GM21723 (cell line): ENCODE measurements at regions not wholly inside any gene's neighbourhood (a gene's known extent, or its start where the extent isn't known, plus 50 kb on each side); places are given as distances from the start of the nearest gene placed in this dataset.
A peak's percentile ranks its signal among the peaks of the same experiment; 100 is the strongest.

ENCODE experiments used
- ATAC-seq: cut with Tn5 transposase; IDR thresholded peaks from one replicate; pipeline ENCODE4 v1.9.1; 2021; ENCODE audit warnings: mild to moderate bottlenecking, moderate library complexity; ENCODE audit not compliant: unreplicated experiment

DNA sequence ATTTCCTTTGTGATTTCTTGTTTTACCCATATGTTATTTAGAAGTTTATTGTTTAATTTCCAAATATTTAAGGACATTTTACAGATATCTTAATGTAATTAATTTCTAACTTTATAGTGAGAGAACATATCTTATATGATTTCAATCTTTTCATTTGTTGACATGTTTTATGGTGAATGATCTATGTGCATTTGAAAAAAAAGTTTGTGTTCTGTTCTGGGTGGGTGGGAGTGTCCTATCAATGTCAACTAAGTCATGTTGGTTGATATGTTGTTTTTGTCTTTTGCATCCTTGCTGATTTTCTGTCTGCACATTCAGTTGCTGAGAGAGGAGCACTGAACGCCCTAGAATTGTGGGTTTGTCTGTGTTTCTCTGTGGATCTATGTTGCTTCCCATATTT, 50.3 kb upstream of the CBFA2T3 start:
- ATAC-seq: no peak

DNA sequence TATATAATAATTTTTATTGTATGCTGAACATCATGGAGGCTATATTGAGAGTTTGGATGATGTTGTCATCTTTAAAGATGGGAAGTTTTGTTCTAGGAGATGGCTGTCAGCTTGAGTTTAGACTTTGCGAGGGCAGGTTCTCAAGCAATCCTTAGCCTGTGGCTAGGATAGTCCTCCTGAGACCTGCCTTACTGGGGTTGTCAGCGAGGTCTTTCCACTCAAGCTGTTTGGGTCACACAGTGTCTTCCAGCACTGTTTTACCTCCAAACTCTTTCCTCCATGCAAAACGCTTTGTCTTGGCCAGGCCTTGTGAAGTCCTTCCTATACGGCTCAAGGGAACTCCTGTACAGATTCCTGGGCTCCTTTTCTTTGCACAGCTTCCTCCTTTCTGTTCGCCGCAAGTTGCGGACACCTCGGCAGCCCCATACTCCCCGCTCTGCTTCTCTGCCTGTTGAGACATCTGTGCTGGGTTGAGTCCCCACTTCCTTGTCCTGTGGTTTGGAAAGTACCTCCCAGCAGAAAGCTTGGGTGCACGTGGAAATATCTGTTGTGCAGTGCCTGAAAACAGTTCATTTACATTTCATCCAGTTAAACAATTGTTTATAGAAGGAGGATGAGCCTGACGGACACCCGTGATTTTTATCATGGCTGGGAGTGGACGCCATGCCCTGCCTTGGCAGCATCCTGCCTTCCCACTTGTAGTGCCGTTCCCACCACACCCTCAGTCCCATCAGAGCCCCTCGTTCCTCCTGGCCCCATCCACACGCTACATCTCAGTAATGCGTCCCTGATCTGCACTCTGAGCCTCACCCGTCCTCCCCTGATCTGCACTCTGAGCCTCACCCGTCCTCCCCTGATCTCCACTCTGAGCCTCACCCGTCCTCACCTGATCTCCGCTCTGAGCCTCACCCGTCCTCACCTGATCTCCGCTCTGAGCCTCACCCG, 55.0 kb upstream of the CBFA2T3 start:
- ATAC-seq: peak; percentile 80

DNA sequence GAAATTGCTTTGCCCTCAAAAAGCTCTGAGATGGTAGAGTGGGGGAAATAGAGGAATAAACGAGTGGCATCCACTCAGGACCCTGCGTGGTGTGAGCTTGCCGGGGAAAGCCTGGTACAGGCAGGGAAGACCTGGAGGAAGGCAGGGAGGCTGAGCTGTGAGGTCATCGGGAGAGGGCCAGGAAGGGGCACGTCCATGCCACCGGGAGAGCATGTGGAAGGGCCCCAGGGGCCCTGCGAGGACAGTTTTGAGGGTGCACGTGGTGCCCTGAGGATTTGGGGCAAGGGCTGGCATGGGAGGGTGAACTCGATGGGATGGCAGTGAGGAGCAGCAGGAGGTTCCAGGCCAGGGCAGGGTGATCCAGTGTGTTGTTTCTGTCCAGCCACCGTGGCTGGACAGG, 56.3 kb upstream of the CBFA2T3 start:
- ATAC-seq: no peak

DNA sequence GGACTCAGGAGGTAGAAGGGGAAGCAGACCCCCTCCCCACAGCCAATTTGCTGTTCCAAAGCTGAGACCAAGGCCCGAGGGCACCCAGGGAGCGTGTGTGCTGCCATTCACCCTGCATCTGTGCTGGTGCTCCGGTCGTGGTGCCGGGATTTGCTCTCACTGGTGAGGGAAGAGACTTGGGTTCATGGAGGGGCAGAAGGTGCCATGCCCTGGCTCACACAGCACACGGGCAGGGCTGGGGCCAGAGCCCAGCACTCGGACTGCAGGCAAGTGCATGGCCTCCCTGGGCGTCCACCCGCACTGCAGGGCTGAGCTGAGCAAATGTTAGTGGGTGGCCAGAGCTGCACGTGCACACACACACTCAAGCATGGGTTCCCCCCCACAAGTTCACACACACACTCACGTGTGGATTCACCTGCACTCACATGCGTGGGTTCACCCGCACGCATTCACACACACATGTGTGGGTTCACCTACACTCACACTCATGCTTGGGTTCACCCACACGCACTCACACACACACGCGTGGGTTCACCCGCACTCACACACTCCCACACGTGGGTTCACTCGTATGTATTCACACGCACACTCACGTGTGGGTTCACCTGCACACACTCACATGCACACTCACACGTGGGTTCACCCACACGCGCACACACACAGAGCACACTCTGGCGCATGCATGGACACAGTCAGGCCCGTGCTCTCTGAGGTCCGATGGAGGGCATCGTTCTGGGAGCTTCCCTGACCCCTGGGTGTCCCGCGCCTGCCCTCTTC, 57.0 kb upstream of the CBFA2T3 start:
- ATAC-seq: no peak

DNA sequence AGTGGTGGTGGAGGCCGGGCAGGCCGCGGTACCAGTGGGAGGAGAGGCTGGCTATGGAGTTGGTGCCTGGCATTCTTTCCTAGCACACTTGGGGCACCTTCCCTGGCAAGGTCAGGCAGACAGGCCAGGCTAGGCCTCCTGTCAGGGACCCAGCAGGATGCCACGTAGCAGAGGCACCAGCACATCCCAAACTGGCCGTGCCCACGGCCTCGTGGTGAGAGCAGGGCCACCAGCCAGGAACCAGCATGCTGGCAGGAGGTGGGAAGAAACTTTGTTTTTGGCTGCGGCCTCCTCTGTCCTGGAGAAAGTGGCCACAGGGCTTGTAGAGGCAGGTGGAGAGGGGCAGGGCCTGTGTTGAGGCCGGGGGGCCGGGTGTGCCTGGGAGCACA, 57.6 kb upstream of the CBFA2T3 start:
- no peak for ATAC-seq

DNA sequence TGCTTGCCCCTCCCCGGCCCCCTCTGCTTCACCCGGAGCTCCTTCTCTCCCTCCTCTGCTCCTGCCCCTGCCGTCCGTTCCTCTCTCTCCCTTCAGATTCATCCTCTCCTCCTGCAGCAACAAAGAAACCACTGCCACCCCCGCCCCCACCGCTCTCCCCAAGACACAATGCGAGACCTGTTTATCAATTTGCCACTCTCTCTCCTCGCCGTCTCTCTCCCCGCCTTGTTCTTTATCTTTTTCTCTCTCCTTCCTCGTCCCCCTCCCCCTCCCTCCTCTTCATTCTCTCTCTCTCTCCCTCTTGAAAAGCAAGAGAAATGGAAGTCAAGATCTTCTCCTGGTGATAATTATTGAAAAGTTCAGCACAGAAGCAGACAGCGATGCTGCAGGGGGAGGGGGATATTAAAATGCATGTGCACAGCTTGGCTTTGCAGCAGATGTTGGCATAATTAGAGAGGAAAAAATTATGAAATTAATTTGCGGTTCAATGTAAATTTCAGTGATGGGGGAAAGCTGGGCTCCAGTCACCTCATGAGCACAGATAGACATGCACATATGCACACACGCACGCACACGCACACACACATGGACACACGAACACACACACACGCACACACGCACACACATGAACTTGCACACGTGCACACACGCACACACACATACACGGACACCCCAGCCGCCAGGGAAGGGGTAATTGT, 58.1 kb upstream of the CBFA2T3 start:
- no peak for ATAC-seq

DNA sequence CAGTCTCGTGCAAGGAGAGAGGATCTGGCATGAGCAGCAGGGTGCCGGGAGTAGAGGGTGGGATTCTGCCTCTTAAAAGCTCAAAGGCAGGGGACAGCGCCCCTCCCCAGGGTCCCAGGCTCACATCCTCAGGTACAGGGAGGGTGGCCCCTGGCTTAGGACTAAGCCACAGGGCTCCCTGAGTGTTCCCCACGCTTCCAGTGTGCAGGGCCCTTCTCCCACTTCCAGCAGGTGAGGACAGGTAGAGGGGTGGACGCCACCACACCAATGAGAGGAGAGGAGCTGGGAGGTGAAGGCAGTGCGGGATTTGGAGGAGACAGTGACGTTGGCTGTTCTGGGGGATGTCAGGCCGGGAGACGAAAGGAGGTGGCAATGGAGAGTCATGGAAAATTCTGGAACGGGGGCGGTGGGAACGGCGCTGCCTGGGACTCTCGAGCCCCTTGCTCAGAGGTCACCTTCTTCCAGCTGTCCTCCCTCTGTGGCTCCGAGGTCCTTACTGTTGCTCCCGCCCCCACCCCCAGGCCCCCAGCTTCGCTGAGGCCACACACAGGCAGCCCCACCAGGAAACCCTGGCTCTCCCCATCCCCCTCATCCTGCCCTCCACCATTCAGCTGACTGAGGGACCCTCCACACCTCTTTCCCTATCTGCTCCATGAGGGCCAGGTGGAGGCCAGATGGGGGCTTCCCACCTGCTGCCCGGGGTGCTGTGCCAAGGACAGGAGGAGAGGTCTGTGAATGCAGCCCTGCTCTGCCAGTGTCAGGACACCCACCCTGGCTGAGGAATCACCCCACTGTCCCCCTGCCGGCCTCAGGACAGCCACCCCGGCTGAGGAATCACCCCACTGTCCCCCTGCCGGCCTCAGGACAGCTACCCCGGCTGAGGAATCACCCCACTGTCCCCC, 57.7 kb upstream of the ACSF3 start:
- ATAC-seq: no peak

DNA sequence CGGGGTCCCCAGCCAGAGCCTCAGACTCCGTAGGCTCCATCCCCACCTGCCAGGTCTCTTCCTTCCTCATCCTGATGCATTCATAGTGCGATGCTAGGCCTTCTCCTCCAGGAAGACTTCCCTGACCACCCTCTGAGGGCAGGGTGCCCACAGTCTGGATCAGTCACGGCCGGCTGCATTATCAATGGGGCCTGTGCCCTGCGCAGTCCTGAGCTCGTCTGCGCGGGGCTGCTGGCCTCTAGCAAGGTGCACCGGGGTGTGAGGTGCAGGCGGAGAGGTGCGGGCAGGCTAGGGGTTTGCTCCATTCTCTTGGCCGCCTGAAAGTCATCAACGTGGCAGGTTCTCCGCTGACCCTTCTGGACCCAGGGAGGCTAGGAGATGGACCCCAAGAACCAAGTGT, 56.9 kb upstream of the ACSF3 start:
- ATAC-seq: no peak

DNA sequence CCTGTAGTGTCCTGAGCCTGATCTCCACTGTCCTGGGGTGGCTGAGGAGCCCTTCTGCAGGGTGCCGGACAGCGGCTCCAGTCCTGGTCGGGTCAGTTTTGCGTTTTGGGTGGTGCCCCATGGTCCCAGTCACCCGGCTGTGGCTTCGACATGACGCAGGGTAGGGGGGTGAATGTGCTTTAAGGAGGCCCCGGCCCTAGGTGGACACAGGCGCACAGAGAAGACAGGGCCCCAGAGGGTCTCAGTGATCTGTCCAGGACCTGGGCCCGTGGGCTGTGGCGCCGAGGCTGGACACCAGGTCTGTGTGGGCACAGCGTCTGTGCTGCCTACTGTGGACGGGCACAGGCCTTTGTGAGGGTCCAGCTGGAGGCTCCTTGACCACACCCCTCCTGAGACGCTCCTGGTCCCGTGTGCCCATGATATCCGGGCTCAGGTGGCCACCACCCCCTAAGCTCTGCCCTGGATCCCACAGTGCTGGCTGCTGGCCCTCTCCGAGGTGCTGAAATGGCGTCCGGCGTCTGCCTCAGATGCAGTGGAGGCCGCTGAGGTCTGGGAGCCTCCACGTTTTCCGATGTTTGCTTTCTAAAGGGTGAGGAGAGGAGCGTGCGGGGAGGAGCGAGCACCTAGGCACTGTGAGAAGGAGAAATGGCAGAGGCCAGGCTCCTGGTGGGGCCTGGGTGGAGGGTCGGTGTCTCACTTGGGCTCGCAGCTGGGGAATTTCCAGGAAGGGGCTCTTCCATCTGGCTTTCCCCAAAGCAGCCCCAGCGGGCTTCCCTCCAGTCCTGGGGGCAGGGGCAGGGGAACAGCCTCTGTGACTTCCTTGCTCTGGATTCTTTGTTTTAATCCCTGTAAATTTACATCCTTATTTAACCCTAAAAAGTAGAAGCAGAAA, 56.1 kb upstream of the ACSF3 start:
- ATAC-seq: no peak

DNA sequence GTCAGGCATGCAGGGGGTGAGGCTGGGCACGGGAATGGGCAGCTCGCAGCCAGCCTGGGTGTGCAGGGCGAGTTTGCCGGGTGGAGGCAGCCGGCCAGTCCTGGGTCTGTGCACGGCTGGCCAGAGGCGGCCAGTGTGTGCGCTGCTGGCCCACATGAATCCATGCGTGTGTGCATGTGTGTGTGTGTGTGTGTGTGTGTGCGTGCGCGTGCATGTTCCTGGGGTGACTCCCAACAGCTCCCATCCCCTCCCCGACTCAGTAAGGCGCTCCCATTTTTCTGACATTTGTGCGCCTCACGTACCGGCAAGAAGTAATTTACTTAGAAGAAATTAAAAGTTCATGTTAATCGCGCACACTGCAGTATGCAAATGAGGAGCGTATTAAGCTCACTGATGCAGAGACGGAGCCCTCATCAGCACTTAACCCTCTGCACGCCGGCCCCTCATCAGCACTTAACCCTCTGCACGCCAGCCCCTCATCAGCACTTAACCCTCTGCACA, 55.4 kb upstream of the ACSF3 start:
- no peak for ATAC-seq

DNA sequence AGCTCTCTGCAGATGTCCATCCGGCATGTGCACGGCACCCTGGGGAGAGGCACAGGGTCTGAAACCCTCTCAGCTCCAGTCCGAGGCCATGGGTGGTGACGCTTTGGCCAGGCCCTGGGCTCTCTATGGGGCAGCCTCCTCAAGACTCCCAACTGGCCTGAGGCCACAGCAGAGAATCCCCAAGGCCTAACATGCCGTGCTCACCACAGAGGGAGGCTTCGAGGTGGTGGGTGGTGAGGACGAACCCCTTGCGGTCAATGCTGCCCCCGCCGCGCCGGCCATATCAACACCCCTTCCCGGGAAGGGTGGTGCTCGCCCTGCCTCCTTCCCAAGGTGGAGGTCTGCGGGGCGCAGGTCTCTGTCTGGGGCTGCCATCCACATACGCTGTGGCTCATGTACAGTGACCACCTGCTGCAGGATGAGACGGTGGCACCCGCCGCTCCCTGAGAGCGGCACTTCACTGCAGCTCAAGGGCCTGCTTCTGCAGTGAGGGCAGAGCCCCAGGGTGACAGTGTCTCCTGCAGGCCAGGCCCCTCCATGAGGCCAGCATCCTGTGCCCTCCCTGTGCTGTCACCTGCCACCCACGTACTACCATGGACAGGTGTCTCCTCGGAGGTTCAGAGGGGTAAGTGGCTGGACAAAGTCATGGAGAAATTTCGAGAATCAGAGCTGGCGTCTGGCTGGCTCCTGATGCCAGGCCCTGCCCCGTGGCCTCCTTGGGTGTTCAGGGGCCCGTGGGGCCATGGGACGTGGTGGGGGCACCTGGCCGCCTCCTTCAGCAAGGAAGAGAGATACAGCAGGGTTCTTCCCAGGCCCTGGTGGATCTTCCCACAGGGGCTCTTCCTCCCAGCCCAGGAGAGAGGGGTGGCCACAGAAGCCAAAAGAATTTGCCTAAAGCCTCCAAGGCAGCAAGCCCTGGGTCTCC, 54.6 kb upstream of the ACSF3 start:
- ATAC-seq: no peak

DNA sequence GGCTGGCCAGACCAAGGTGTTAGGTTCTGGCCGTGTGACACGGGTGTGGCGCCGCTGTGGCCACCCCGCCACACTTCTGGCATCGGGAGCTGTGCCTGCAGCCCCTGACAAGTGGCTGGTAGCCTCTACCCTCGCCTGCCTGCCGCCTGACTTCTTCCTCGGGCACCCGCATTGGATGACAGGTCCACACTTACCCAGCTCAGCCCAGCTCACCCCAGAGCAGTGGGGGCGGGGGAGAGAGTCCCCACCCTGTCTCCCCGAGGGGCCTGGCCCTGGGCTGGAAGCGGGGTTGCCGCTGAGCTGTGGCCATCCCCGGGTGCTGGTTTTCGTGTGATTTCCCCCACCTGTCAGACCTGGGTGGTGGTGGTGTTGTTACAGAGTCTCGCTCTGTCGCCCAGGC, 53.9 kb upstream of the ACSF3 start:
- no peak for ATAC-seq

DNA sequence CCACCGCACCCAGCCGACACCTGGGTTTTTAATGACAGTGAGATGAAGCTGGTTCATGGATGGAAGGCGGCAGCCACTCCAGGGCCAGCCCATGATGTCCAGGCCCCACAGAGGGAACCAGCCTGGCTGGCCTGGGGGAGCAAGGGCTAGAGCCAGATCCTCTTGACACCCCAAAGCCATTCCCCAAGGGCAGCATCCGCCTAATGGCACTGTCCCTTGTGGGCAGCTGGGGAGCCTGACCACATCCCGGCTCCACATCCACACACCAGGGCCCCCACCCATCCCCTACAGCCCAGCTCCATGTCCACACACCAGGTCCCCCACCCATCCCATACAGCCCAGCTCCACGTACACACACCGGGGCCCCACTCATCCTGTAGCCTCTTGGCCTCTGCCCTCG, 53.3 kb upstream of the ACSF3 start:
- no peak for ATAC-seq

DNA sequence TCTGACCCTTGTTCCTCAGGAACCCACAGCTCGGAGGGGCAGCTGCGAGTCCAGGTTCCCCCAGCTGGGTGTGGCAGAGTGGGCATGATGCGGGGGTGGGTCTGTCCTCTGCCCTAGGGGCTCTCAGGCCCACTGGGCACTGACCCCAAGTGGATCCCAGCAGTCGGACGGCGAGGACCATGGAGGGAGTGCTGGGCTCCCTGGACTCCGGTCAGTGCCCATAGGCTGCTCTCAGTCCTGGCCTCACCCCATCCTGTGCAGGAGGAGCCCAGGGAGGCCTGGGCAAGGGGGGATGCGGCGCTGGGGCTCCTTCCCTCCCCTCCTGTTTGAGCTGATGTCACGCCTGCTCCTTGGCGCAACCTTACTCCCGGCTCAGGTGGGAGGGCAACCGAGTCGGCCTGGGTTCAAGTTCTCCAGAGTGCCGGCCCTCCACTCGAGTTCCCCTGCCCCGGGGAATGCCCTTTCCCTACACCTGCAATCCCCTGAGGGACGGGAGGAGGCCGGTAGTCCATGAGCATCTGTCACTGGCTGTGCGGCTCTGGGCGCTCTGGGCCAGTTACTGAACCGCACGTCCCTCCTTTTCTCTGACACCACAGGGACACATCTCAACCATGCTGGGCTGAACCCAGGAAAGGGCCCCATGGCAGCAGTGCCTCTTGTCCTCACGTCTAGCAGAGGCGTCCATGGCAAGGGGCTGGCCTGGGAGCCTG, 52.6 kb upstream of the ACSF3 start:
- ATAC-seq: no peak

DNA sequence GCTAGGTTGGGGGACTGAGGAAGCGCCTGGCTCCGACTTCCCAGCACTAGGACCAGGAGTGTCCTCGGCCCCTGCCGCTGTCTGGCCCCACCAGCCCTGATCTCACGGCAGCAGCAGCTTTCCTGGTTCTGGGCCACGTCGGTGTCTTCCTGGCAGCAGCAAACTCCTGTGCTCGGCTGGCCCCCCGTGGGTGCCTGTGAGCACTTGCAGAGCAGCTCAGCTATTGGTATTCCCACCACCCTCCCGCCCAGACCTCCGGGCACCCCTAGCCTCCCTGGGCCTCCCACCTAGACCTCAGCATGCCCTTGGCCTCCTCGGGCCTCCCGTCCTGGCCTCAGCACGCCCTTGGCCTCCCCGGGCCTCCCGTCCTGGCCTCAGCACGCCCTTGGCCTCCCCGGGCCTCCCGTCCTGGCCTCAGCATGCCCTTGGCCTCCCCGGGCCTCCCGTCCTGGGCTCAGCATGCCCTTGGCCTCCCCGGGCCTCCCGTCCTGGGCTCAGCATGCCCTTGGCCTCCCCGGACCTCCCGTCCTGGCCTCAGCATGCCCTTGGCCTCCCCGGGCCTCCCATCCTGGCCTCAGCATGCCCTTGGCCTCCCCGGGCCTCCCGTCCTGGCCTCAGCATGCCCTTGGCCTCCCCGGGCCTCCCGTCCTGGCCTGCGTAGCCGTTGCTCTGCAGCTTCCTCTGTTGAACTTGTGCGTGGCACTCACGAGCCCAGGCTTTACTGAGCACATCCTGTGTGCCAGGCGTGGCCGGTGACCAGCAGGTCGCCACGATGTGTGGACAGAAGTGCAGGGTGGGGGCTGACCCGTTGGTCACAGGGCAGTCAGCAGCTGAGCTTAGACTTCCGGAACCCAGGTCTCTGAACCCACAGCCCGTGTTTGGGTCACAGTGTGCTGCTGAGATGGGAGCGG, 51.8 kb upstream of the ACSF3 start:
- no peak for ATAC-seq

DNA sequence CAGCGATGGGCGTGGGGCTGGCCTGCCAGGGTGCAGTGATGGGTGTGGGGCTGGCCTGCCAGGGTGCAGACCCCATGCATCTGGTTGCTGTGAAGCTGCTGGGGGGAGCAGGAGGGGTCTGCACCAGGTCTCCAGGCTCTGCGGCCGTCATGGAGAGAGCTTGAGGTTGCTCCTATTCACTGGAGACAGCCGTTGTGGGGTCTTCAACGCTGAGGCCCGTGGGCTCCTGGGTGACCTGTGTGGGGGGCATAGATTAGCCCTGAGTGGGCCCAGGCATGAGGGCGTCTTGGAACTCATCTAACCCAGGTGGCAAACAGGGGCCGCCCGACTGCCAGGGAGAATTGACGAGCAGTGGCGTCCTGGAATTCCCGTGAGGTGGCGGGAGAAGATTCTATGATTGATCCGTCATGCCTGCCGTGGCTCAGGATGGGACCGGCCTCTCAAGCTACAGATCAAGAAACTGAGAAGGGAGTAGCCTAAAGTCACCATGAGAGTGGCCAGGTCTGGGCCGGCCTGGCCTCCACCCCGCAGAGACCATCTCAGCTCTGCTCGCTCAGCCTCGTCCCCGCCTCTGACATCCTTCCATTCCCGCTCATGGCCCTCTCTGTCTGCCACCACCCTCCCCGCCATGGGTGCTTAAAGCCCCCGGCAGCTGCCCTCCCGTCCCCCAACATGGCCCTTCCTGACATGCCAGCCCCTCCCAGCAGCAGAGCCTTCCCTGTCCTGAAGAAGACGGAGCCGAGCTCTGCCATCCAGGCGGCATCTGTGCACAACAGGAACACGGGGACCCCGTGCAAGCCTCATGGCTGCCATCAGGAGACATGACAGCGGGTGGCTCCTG, 50.7 kb upstream of the ACSF3 start:
- no peak for ATAC-seq
